ENCODE measurements at regions not wholly inside any gene's neighbourhood (a gene's known extent, or its start where the extent isn't known, plus 50 kb on each side); places are given as distances from the start of the nearest gene placed in this dataset.

GRCh38 chr13:111958612-111959395, 108.1 kb upstream of the SOX1 start:
- no peak for TF ChIP-seq CTCF (conservative IDR thresholded peaks at IDR 0.05)
- TF ChIP-seq ZFX (IDR thresholded peaks at IDR 0.05) = no peak

Measured in C4-2B (cell line).